Limb (tissue), 2 donors: ENCODE measurements at regions not wholly inside any gene's neighbourhood (a gene's known extent, or its start where the extent isn't known, plus 50 kb on each side); places are given as distances from the start of the nearest gene placed in this dataset.

Experiments used
- DNase-seq, 2 donors: peaks; one replicate each; pipeline ENCODE4 v3.0.0-alpha.2; 2016; ENCODE audit errors: extremely low spot score in 2 of 2

DNA sequence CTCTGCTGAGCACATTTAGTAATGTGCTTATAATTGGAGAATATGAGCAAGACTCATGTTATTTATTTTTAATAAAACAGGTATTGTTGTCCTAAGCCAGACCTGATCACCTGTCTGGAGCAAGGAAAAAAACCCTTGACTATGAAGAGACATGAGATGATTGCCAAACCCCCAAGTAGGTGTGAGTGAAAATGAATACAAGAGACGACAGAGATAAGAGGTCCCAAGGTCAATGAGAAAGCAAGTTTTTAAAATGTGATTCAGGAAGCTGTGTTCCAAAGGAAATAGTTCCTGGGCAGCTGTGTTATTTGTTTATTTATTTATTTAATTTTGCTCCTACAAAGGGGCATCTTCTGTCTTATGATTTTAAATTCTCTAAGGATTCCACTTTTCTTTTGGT lies 83.1 kb downstream of the ZNF486 start:
- no peak for DNase-seq
